ENCODE measurements at regions not wholly inside any gene's neighbourhood (a gene's known extent, or its start where the extent isn't known, plus 50 kb on each side); places are given as distances from the start of the nearest gene placed in this dataset.
"Not testable (repeated sequence)": the region's sequence is repeated elsewhere in the genome, so short reads cannot be mapped to it uniquely, and the experiment has no call there.

GRCh38 chr13:63446329-63446728 is 2030.7 kb upstream of the PCDH20 start:
- DNase-seq = no peak
- H3K27ac ChIP-seq (ENCODE audit: insufficient read depth in 1 of 2, low read depth in 1 of 2, low read length in 2 of 2, poor library complexity in 1 of 2, severe bottlenecking in 2 of 2) = no peak overlapping the region
- H3K9me3 ChIP-seq (ENCODE audit: control extremely low read depth in 1 of 5, control insufficient read depth in 4 of 5, insufficient read depth in 2 of 5, low read depth in 1 of 5, low read length in 4 of 5) = no peaks in the 10 kb centered on the region
- H3K27me3 ChIP-seq (replicated peaks in 2 of 5; ENCODE audit: control insufficient read depth in 4 of 5, insufficient read depth in 5 of 5, low read length in 4 of 5) = no peaks in the 10 kb centered on the region
- POLR2A ChIA-PET = no interaction called here
- no peaks in the 10 kb centered on the region for H3K36me3 ChIP-seq (ENCODE audit: control insufficient read depth in 4 of 4, insufficient read depth in 4 of 4, low read length in 3 of 4)
- H3K4me1 ChIP-seq (ENCODE audit: control extremely low read depth in 1 of 4, control insufficient read depth in 4 of 4, insufficient read depth in 4 of 4, low read length in 3 of 4) = no peaks in the 10 kb centered on the region
- 98% methylated on average over 4 of the region's 6 CpGs for WGBS (ENCODE audit: insufficient coverage)
- H3K4me3 ChIP-seq (ENCODE audit: control insufficient read depth in 1 of 7, extremely low read depth in 1 of 7, insufficient read depth in 4 of 7, low read depth in 2 of 7, low read length in 6 of 7) = no peak overlapping the region
- CTCF ChIA-PET = no interaction called here

- DNase-seq; CTCF ChIA-PET; POLR2A ChIA-PET; H3K36me3 ChIP-seq (ENCODE audit: control insufficient read depth in 4 of 4, insufficient read depth in 4 of 4, low read length in 3 of 4); H3K4me3 ChIP-seq (ENCODE audit: control insufficient read depth in 1 of 7, extremely low read depth in 1 of 7, insufficient read depth in 4 of 7, low read depth in 2 of 7, low read length in 6 of 7); H3K4me1 ChIP-seq (ENCODE audit: control extremely low read depth in 1 of 4, control insufficient read depth in 4 of 4, insufficient read depth in 4 of 4, low read length in 3 of 4); H3K9me3 ChIP-seq (ENCODE audit: control extremely low read depth in 1 of 5, control insufficient read depth in 4 of 5, insufficient read depth in 2 of 5, low read depth in 1 of 5, low read length in 4 of 5); H3K27ac ChIP-seq (ENCODE audit: insufficient read depth in 1 of 2, low read depth in 1 of 2, low read length in 2 of 2, poor library complexity in 1 of 2, severe bottlenecking in 2 of 2); H3K27me3 ChIP-seq (replicated peaks in 2 of 5; ENCODE audit: control insufficient read depth in 4 of 5, insufficient read depth in 5 of 5, low read length in 4 of 5): not testable (repeated sequence)
- 60% methylated on average over 1 of the region's 3 CpGs for WGBS (ENCODE audit: insufficient coverage)
Observed at GRCh38 chr13:63444225-63444624, 2028.6 kb upstream of the PCDH20 start.

GRCh38 chr13:63438951-63439350 is 2023.3 kb upstream of the PCDH20 start:
- ChIA-PET CTCF (no interaction called here), POLR2A (no interaction called here)
- no peaks in the 10 kb centered on the region for H3K36me3 ChIP-seq (ENCODE audit: control insufficient read depth in 4 of 4, insufficient read depth in 4 of 4, low read length in 3 of 4)
- no peak overlapping the region for H3K27ac ChIP-seq (ENCODE audit: insufficient read depth in 1 of 2, low read depth in 1 of 2, low read length in 2 of 2, poor library complexity in 1 of 2, severe bottlenecking in 2 of 2)
- no peaks in the 10 kb centered on the region for H3K27me3 ChIP-seq (replicated peaks in 2 of 5; ENCODE audit: control insufficient read depth in 4 of 5, insufficient read depth in 5 of 5, low read length in 4 of 5)
- no peak for DNase-seq
- H3K4me1 ChIP-seq (ENCODE audit: control extremely low read depth in 1 of 4, control insufficient read depth in 4 of 4, insufficient read depth in 4 of 4, low read length in 3 of 4) = no peaks in the 10 kb centered on the region
- no peak overlapping the region for H3K4me3 ChIP-seq (ENCODE audit: control insufficient read depth in 1 of 7, extremely low read depth in 1 of 7, insufficient read depth in 4 of 7, low read depth in 2 of 7, low read length in 6 of 7)
- no peaks in the 10 kb centered on the region for H3K9me3 ChIP-seq (ENCODE audit: control extremely low read depth in 1 of 5, control insufficient read depth in 4 of 5, insufficient read depth in 2 of 5, low read depth in 1 of 5, low read length in 4 of 5)
- 54% methylated on average over 2 of the region's 4 CpGs for WGBS (ENCODE audit: insufficient coverage)

GRCh38 chr13:63436325-63436668 is 2020.6 kb upstream of the PCDH20 start:
- no peak for DNase-seq
- H3K4me1 ChIP-seq (ENCODE audit: control extremely low read depth in 1 of 4, control insufficient read depth in 4 of 4, insufficient read depth in 4 of 4, low read length in 3 of 4) = no peaks in the 10 kb centered on the region
- no peak overlapping the region for H3K27ac ChIP-seq (ENCODE audit: insufficient read depth in 1 of 2, low read depth in 1 of 2, low read length in 2 of 2, poor library complexity in 1 of 2, severe bottlenecking in 2 of 2)
- H3K4me3 ChIP-seq (ENCODE audit: control insufficient read depth in 1 of 7, extremely low read depth in 1 of 7, insufficient read depth in 4 of 7, low read depth in 2 of 7, low read length in 6 of 7) = no peak overlapping the region
- H3K9me3 ChIP-seq (ENCODE audit: control extremely low read depth in 1 of 5, control insufficient read depth in 4 of 5, insufficient read depth in 2 of 5, low read depth in 1 of 5, low read length in 4 of 5) = no peaks in the 10 kb centered on the region
- ChIA-PET CTCF (no interaction called here), POLR2A (no interaction called here)
- H3K36me3 ChIP-seq (ENCODE audit: control insufficient read depth in 4 of 4, insufficient read depth in 4 of 4, low read length in 3 of 4) = no peaks in the 10 kb centered on the region
- H3K27me3 ChIP-seq (replicated peaks in 2 of 5; ENCODE audit: control insufficient read depth in 4 of 5, insufficient read depth in 5 of 5, low read length in 4 of 5) = no peaks in the 10 kb centered on the region
- 100% methylated on average over 1 of the region's 2 CpGs for WGBS (ENCODE audit: insufficient coverage)

- no peak overlapping the region for H3K27ac ChIP-seq (ENCODE audit: insufficient read depth in 1 of 2, low read depth in 1 of 2, low read length in 2 of 2, poor library complexity in 1 of 2, severe bottlenecking in 2 of 2)
- DNase-seq = no peak
- H3K27me3 ChIP-seq (replicated peaks in 2 of 5; ENCODE audit: control insufficient read depth in 4 of 5, insufficient read depth in 5 of 5, low read length in 4 of 5) = no peaks in the 10 kb centered on the region
- no peaks in the 10 kb centered on the region for H3K36me3 ChIP-seq (ENCODE audit: control insufficient read depth in 4 of 4, insufficient read depth in 4 of 4, low read length in 3 of 4)
- 80% methylated on average over 2 of the region's 2 CpGs for WGBS (ENCODE audit: insufficient coverage)
- ChIA-PET POLR2A (no interaction called here), CTCF (no interaction called here)
- H3K4me1 ChIP-seq (ENCODE audit: control extremely low read depth in 1 of 4, control insufficient read depth in 4 of 4, insufficient read depth in 4 of 4, low read length in 3 of 4) = no peaks in the 10 kb centered on the region
- H3K4me3 ChIP-seq (ENCODE audit: control insufficient read depth in 1 of 7, extremely low read depth in 1 of 7, insufficient read depth in 4 of 7, low read depth in 2 of 7, low read length in 6 of 7) = no peak overlapping the region
- no peaks in the 10 kb centered on the region for H3K9me3 ChIP-seq (ENCODE audit: control extremely low read depth in 1 of 5, control insufficient read depth in 4 of 5, insufficient read depth in 2 of 5, low read depth in 1 of 5, low read length in 4 of 5)
Observed at GRCh38 chr13:63435667-63436324, 2020.1 kb upstream of the PCDH20 start.

- H3K27ac ChIP-seq (ENCODE audit: insufficient read depth in 1 of 2, low read depth in 1 of 2, low read length in 2 of 2, poor library complexity in 1 of 2, severe bottlenecking in 2 of 2) = no peak overlapping the region
- CTCF ChIA-PET = no interaction called here
Observed at GRCh38 chr13:63433546-63434150, 2018.0 kb upstream of the PCDH20 start.

GRCh38 chr13:63427170-63427569 is 2011.5 kb upstream of the PCDH20 start:
- CTCF ChIA-PET = no interaction called here
- no peaks in the 10 kb centered on the region for H3K27me3 ChIP-seq (replicated peaks in 2 of 5; ENCODE audit: control insufficient read depth in 4 of 5, insufficient read depth in 5 of 5, low read length in 4 of 5)
- no peak overlapping the region for H3K27ac ChIP-seq (ENCODE audit: insufficient read depth in 1 of 2, low read depth in 1 of 2, low read length in 2 of 2, poor library complexity in 1 of 2, severe bottlenecking in 2 of 2)
- no peaks in the 10 kb centered on the region for H3K4me1 ChIP-seq (ENCODE audit: control extremely low read depth in 1 of 4, control insufficient read depth in 4 of 4, insufficient read depth in 4 of 4, low read length in 3 of 4)
- no peak overlapping the region for H3K4me3 ChIP-seq (ENCODE audit: control insufficient read depth in 1 of 7, extremely low read depth in 1 of 7, insufficient read depth in 4 of 7, low read depth in 2 of 7, low read length in 6 of 7)
- no peak for DNase-seq
- H3K9me3 ChIP-seq (ENCODE audit: control extremely low read depth in 1 of 5, control insufficient read depth in 4 of 5, insufficient read depth in 2 of 5, low read depth in 1 of 5, low read length in 4 of 5) = no peaks in the 10 kb centered on the region
- 100% methylated on average over 1 of the region's 2 CpGs for WGBS (ENCODE audit: insufficient coverage)
- H3K36me3 ChIP-seq (ENCODE audit: control insufficient read depth in 4 of 4, insufficient read depth in 4 of 4, low read length in 3 of 4) = no peaks in the 10 kb centered on the region
- POLR2A ChIA-PET = no interaction called here

More at GRCh38 chr13:63433546-63434150, 2018.0 kb upstream of the PCDH20 start:
- H3K36me3 ChIP-seq (ENCODE audit: control insufficient read depth in 4 of 4, insufficient read depth in 4 of 4, low read length in 3 of 4) = no peaks in the 10 kb centered on the region
- no peaks in the 10 kb centered on the region for H3K4me1 ChIP-seq (ENCODE audit: control extremely low read depth in 1 of 4, control insufficient read depth in 4 of 4, insufficient read depth in 4 of 4, low read length in 3 of 4)
- POLR2A ChIA-PET = no interaction called here
- no peaks in the 10 kb centered on the region for H3K9me3 ChIP-seq (ENCODE audit: control extremely low read depth in 1 of 5, control insufficient read depth in 4 of 5, insufficient read depth in 2 of 5, low read depth in 1 of 5, low read length in 4 of 5)
- no peak overlapping the region for H3K4me3 ChIP-seq (ENCODE audit: control insufficient read depth in 1 of 7, extremely low read depth in 1 of 7, insufficient read depth in 4 of 7, low read depth in 2 of 7, low read length in 6 of 7)
- no peaks in the 10 kb centered on the region for H3K27me3 ChIP-seq (replicated peaks in 2 of 5; ENCODE audit: control insufficient read depth in 4 of 5, insufficient read depth in 5 of 5, low read length in 4 of 5)
- DNase-seq = no peak
